ENCODE measurements at regions not wholly inside any gene's neighbourhood (a gene's known extent, or its start where the extent isn't known, plus 50 kb on each side); places are given as distances from the start of the nearest gene placed in this dataset.
"Not testable (repeated sequence)": the region's sequence is repeated elsewhere in the genome, so short reads cannot be mapped to it uniquely, and the experiment has no call there.

DNA sequence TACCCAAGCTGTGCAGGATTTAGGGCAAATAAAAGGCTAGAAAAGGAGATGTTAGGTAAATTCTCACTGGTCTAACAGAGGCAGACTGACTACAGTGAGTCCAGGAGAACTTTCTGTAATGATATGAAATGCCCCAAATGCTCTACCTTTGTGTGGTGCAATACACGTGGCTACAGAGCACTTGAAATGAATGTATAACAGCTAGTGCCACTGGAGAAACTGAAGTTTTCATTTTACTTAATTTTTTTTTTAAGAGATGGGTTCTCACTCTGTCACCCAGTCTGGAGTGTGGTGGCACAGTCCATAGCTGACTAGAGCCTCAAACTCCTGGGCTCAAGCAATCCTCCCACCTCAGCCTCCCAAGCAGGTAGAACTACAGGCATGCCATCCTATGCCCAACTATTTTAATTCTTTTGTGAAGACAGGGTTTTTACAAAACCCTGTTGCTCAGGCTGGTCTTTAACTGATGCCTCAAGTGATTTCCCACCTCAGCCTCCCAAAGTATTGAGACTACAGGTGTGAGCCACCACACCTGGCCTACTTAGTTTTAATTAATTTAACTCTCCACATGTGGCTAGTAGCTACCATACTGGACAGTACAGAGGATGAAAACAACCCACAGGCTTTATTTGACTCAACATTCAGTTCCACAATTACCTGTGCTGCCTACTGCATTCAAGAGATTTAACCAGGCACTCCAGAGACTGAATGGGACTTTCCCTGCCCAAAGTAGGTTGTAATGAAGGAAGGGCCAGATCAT lies 84.8 kb upstream of the PLEKHM1 start:
- ChIA-PET POLR2A (no interaction called here), CTCF (no interaction called here)
- FAIRE-seq: no peak
- TF ChIP-seq, protein P1, sequence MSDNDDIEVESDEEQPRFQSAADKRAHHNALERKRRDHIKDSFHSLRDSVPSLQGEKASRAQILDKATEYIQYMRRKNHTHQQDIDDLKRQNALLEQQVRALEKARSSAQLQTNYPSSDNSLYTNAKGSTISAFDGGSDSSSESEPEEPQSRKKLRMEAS (IDR thresholded peaks at IDR 0.05; ENCODE audit: insufficient read depth, insufficient read length): no peak
- TF ChIP-seq POLR2AphosphoS5 (IDR thresholded peaks at IDR 0.05; ENCODE audit: insufficient read depth, low read depth, low read length) (no peak), POLR2A (IDR thresholded peaks at IDR 0.05; ENCODE audit: low read depth, low read length) (no peak)
- no peak overlapping the region for H3K9ac ChIP-seq (replicated peaks; ENCODE audit: extremely low read depth, insufficient read depth, low read length)
- no TSS peak for BruUV-seq (replicated peaks)
- no peaks in the 10 kb centered on the region for H3K27me3 ChIP-seq (ENCODE audit: control insufficient read depth in 2 of 2, insufficient read depth in 2 of 2, low read length in 2 of 2)
- H3K4me3 ChIP-seq (replicated peaks in 1 of 3; ENCODE audit: insufficient read depth in 1 of 3, low read depth in 1 of 3, low read length in 3 of 3): no peak overlapping the region
- no peak for DNase-seq (ENCODE audit: low read depth, low spot score)
- peaks cover 8% of the 10 kb centered on the region for H4K20me1 ChIP-seq (replicated peaks; ENCODE audit: control insufficient read depth, extremely low read depth, insufficient read depth, low read length)
- H3K27ac ChIP-seq (ENCODE audit: insufficient read depth, low read depth, low read length): no peak overlapping the region
- H3K79me2 ChIP-seq (ENCODE audit: control insufficient read depth, insufficient read depth, low read length): peaks cover 60% of the 10 kb centered on the region
- no peaks in the 10 kb centered on the region for H3K9me1 ChIP-seq (replicated peaks; ENCODE audit: control insufficient read depth, extremely low read depth, insufficient read depth, low read length)
- dilution Hi-C loops (cut with MboI; ENCODE audit: extremely low pct_ligation_motif_present, low sequenced_read_pairs) (no loop called here), intact Hi-C loops (cut with micrococcal nuclease) (no loop called here)
- no peaks in the 10 kb centered on the region for H3K9me3 ChIP-seq (replicated peaks; ENCODE audit: control insufficient read depth, insufficient read depth, low read length)
- no peak overlapping the region for H3K4me2 ChIP-seq (ENCODE audit: insufficient read depth, low read length)
- H3K4me1 ChIP-seq (ENCODE audit: control insufficient read depth, extremely low read depth, insufficient read depth, low read length): no peaks in the 10 kb centered on the region
- no peaks in the 10 kb centered on the region for H3K36me3 ChIP-seq (ENCODE audit: control insufficient read depth in 2 of 2, extremely low read depth in 1 of 2, insufficient read depth in 2 of 2, low read length in 2 of 2)
- no peak overlapping the region for H2AFZ ChIP-seq (ENCODE audit: low read depth, low read length)

DNA sequence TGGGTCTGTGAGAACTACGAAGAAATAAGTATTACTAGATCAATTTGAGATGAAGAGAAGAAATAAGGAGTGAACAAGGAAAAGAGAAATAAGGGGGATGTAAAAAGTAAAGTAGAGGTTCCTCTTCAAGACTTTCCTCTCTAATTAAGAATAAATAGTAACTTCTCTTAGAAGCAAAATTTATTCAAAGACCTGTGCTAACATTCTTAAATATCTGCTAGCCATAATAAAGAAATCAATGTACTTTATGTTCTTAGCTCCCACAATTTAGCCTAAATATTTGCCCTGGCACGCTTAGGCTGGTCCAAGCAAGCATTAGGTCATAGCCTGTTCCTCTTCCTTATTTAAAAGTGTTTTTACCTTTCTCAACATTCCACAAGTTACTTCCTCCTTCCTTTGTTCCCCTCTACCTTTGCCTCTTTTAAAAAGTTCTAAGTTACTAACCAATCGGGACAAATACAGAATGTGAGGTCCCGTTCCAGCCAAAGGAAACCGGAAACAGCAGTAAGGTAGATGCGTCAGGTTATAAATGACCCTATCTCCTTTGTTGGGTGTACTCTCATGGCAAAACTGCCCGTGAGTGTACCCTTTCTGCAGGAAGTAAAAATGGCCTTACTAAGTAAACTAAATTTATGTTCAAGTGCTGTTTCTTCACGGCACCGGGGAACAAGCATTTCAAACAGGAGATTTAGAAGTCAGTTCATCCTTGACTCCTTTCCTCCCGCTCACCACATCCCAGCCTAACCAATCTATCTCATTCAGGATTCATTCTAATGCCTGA lies 86.2 kb upstream of the PLEKHM1 start:
- POLR2A ChIA-PET; H3K27ac ChIP-seq (ENCODE audit: insufficient read depth, low read depth, low read length); FAIRE-seq; H3K9ac ChIP-seq (replicated peaks; ENCODE audit: extremely low read depth, insufficient read depth, low read length); H3K4me2 ChIP-seq (ENCODE audit: insufficient read depth, low read length); H2AFZ ChIP-seq (ENCODE audit: low read depth, low read length); BruUV-seq (replicated peaks); H3K4me1 ChIP-seq (ENCODE audit: control insufficient read depth, extremely low read depth, insufficient read depth, low read length); dilution Hi-C loops (cut with MboI; ENCODE audit: extremely low pct_ligation_motif_present, low sequenced_read_pairs); H3K27me3 ChIP-seq (ENCODE audit: control insufficient read depth in 2 of 2, insufficient read depth in 2 of 2, low read length in 2 of 2); DNase-seq (ENCODE audit: low read depth, low spot score); H4K20me1 ChIP-seq (replicated peaks; ENCODE audit: control insufficient read depth, extremely low read depth, insufficient read depth, low read length); H3K4me3 ChIP-seq (replicated peaks in 1 of 3; ENCODE audit: insufficient read depth in 1 of 3, low read depth in 1 of 3, low read length in 3 of 3); H3K9me3 ChIP-seq (replicated peaks; ENCODE audit: control insufficient read depth, insufficient read depth, low read length); H3K9me1 ChIP-seq (replicated peaks; ENCODE audit: control insufficient read depth, extremely low read depth, insufficient read depth, low read length); intact Hi-C loops (cut with micrococcal nuclease); H3K36me3 ChIP-seq (ENCODE audit: control insufficient read depth in 2 of 2, extremely low read depth in 1 of 2, insufficient read depth in 2 of 2, low read length in 2 of 2); CTCF ChIA-PET: not testable (repeated sequence)
- H3K79me2 ChIP-seq (ENCODE audit: control insufficient read depth, insufficient read depth, low read length): peaks cover 73% of the 10 kb centered on the region
